Coronary artery (tissue), 2 donors: ENCODE measurements at regions not wholly inside any gene's neighbourhood (a gene's known extent, or its start where the extent isn't known, plus 50 kb on each side); places are given as distances from the start of the nearest gene placed in this dataset.

Experiments
- DNase-seq: peaks from one replicate; pipeline ENCODE4 v3.0.0-alpha.2; 2017; ENCODE audit warnings: low spot score
- H3K27ac ChIP-seq, 2 donors: fragments of 200-600 bp; sonication (generic); one replicate each; pipeline ENCODE4 v1.5.1; 2016 to 2019
- H3K4me3 ChIP-seq: fragments of 200-600 bp; sonication (generic); 2 replicates; pipeline ENCODE4 v1.5.1; 2016; ENCODE audit warnings: mild to moderate bottlenecking, moderate library complexity
- TF ChIP-seq, protein P1 (sequence below): fragments of 200-600 bp; sonication (generic); IDR thresholded peaks from one replicate; pipeline ENCODE4 v1.5.1; 2019; ENCODE audit warnings: antibody characterized with exemption

DNA sequence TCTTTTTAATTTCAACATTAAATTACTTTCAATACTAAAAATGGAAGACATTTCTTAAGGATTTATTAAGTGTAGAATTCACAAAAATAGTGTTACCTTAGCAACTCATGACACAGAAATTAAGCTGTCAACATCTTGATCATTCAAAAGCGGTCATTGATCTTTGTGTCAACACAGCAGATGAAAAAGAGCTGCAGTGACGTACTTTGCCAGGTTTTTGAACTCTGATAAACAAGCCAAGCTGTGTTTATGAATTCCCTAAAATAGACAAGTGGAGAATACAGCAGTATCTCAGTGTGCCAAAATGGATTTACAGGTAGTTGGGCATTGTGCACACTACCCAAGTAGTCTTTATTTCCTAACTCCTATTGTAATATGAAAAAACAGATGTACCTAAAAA lies 1141.8 kb upstream of the PCDH7 start:
- H3K4me3 ChIP-seq: no peak overlapping the region
- no peak for DNase-seq
- TF ChIP-seq, protein P1, sequence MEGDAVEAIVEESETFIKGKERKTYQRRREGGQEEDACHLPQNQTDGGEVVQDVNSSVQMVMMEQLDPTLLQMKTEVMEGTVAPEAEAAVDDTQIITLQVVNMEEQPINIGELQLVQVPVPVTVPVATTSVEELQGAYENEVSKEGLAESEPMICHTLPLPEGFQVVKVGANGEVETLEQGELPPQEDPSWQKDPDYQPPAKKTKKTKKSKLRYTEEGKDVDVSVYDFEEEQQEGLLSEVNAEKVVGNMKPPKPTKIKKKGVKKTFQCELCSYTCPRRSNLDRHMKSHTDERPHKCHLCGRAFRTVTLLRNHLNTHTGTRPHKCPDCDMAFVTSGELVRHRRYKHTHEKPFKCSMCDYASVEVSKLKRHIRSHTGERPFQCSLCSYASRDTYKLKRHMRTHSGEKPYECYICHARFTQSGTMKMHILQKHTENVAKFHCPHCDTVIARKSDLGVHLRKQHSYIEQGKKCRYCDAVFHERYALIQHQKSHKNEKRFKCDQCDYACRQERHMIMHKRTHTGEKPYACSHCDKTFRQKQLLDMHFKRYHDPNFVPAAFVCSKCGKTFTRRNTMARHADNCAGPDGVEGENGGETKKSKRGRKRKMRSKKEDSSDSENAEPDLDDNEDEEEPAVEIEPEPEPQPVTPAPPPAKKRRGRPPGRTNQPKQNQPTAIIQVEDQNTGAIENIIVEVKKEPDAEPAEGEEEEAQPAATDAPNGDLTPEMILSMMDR: no peak
- H3K27ac ChIP-seq: no peak overlapping the region

DNA sequence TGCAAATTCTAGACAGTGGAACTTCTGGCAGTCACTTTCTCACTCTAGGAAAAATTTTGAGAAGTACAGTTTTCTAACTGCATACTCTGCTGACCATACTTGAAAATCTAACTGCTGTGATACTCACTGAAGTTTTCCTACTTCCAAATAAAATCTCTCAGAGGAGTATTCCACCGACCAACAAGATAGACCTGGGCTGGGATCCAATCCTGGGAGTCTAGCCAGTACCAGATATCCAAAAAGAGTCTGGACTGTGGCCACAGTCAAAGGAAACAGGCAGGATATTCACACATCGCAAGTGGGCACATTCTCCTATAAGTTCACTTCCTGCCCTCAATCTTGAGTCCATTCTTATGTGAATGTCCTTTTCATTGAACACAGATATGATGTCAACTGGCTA lies 1138.7 kb upstream of the PCDH7 start:
- no peak for DNase-seq
- TF ChIP-seq, protein P1: no peak
- Histone ChIP-seq H3K27ac (no peak overlapping the region), H3K4me3 (no peak overlapping the region)

DNA sequence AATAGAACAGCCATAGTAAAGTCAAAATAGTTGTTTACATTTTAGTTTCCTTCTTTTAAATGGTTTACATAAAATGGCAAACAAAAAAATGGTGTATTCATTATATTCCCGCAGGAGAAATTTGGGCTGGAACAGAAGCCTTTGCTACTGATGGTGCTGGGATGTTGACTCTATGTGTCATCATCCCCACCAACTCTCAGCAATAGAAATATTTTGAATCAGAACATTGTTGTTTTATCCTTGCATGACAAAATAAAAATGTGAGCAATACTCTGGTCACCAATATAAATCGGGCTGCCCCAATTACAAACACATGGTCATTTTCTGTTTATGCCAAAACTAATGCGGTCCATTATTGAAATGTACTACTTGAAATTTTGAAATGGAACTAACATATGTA lies 1131.6 kb upstream of the PCDH7 start:
- Histone ChIP-seq H3K27ac (no peak overlapping the region), H3K4me3 (no peak overlapping the region)
- no peak for DNase-seq
- TF ChIP-seq, protein P1: no peak

DNA sequence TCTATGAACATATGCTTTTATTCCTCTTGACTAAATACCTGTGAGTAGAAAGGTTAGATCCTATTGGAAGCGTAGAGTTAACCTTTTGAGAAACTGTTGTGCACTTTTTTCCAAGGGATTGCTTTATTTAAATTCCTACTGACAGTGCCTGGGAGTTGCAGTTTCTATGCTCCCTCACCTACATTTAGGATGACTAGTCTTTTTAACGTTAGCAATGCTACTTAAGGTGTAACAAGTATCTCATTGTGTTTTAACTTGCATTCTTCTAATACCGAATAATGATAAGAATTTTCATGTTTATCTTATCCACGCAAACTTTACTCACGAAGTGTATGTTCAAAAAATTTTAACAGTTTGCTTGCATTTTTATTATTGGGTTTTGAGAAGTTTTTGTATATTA lies 1123.9 kb upstream of the PCDH7 start:
- Histone ChIP-seq H3K4me3 (no peak overlapping the region), H3K27ac (no peak overlapping the region)
- TF ChIP-seq, protein P1: no peak
- DNase-seq: no peak

DNA sequence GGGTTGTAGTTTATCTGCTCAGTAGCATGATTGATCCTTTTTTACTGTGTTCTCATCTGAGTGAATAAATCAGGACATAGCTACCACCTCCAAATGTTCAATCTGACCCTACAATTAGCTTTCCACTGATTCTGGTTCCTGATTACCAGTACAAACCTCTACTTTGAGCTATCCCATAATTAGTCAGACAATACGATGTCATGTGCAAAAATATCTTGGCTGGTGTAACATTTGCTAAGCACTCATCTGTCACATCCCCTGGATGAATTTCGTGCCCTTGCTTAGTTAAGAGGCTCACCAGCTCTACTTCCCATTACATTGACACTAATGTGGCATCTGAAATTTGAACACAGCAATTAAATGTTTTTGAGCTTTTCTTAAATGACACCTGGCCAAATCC lies 1101.0 kb upstream of the PCDH7 start:
- TF ChIP-seq, protein P1: no peak
- Histone ChIP-seq H3K27ac (no peak overlapping the region), H3K4me3 (no peak overlapping the region)
- DNase-seq: no peak

DNA sequence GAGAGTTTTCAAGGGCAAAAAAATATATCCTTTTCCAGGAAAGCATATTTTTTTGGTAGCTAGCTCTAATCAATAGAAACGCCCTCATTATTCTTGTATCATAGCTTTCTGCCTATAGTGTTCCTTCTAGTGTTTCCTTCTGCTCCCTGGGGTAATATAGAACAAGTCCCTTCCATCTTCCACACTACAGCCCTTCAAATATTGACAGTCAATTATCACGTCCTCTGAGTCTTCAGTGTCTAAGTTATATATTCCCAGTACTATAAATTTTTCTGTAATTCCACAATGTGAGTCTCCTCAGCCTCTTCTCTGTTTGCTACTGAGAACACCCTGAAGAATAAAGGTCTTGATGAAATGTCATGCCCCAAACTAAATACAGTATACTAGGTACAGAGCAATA lies 1088.0 kb upstream of the PCDH7 start:
- H3K27ac ChIP-seq: no peak overlapping the region
- DNase-seq: no peak
- TF ChIP-seq, protein P1: no peak
- no peak overlapping the region for H3K4me3 ChIP-seq

DNA sequence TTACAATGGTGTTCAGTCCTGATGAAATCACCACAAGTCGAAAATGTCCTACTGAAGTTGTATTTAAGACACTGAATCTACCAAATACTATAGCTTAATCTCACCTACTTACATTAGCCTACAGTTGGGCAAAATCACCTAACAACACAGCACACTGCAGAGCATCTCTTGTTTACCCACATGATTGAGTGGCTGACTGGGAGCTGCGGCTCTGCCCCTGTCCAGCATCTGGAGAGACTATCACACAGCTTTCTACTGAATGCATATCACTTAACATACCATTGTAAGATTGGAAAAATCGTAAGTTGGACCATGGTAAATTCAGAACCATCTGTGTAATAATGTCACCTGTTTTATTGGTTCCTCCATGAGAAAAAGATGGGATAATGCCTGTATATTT lies 1083.2 kb upstream of the PCDH7 start:
- TF ChIP-seq, protein P1: no peak
- no peak overlapping the region for H3K4me3 ChIP-seq
- H3K27ac ChIP-seq: no peak overlapping the region
- DNase-seq: no peak
